GM12891 (cell line): ENCODE measurements at regions not wholly inside any gene's neighbourhood (a gene's known extent, or its start where the extent isn't known, plus 50 kb on each side); places are given as distances from the start of the nearest gene placed in this dataset.

ENCODE experiments used
- DNase-seq: peaks from one replicate; pipeline ENCODE4 v3.0.0; 2011; ENCODE audit warnings: low spot score; ENCODE audit not compliant: insufficient read length
- FAIRE-seq: peaks from 2 replicates; lab custom pipeline; 2011; peaks lifted over from hg19 to GRCh38; lab: Jason Lieb, UNC
- PAX5 ChIP-seq: IDR thresholded peaks from 2 replicates; pipeline ENCODE4 v1.6.1; 2011; ENCODE audit warnings: low read length, moderate library complexity, mild to moderate bottlenecking; ENCODE audit not compliant: insufficient read depth, severe bottlenecking
- POLR2A ChIP-seq: IDR thresholded peaks from 2 replicates; pipeline ENCODE4 v1.6.1; 2011; ENCODE audit warnings: low read depth, low read length, control low read depth
- POLR2AphosphoS5 ChIP-seq: IDR thresholded peaks from 2 replicates; pipeline ENCODE4 v1.6.1; 2011; ENCODE audit warnings: low read depth, low read length, control low read depth
- POU2F2 ChIP-seq: IDR thresholded peaks from 2 replicates; pipeline ENCODE4 v1.6.1; 2011; ENCODE audit warnings: low read depth, mild to moderate bottlenecking, control low read depth, low read length, moderate library complexity
- SPI1 ChIP-seq: IDR thresholded peaks from 2 replicates; pipeline ENCODE4 v1.6.1; 2011; ENCODE audit warnings: low read depth, low read length, control low read depth
- TAF1 ChIP-seq: IDR thresholded peaks from 2 replicates; pipeline ENCODE4 v1.6.1; 2011; ENCODE audit warnings: low read depth, low read length, control low read depth

- DNase-seq (no peak), FAIRE-seq (no peak)
- TF ChIP-seq POLR2AphosphoS5 (no peak), TAF1 (no peak)
These were observed 175.2 kb upstream of the SPATS2L start for GRCh38 chr2:200131307-200131706.

- DNase-seq (no peak), FAIRE-seq (no peak)
These were observed 171.4 kb upstream of the SPATS2L start for GRCh38 chr2:200135082-200135481.

GRCh38 chr2:200136655-200137054 lies 169.8 kb upstream of the SPATS2L start:
- TF ChIP-seq TAF1: no peak
- no peak for TF ChIP-seq POU2F2
- FAIRE-seq (no peak), DNase-seq (no peak)

More at GRCh38 chr2:200135082-200135481, 171.4 kb upstream of the SPATS2L start:
- no peak for TF ChIP-seq SPI1
- TF ChIP-seq POLR2AphosphoS5: no peak
- no peak for TF ChIP-seq POLR2A
- no peak for TF ChIP-seq TAF1
- TF ChIP-seq PAX5: no peak
- no peak for TF ChIP-seq POU2F2

GRCh38 chr2:200137271-200137670 lies 169.2 kb upstream of the SPATS2L start:
- TF ChIP-seq TAF1: no peak
- TF ChIP-seq POLR2A: no peak
- TF ChIP-seq POU2F2: no peak
- no peak for TF ChIP-seq SPI1
- TF ChIP-seq POLR2AphosphoS5: no peak
- TF ChIP-seq PAX5: no peak
- FAIRE-seq: no peak
- no peak for DNase-seq

GRCh38 chr2:200137691-200138090 lies 168.8 kb upstream of the SPATS2L start:
- no peak for TF ChIP-seq PAX5
- no peak for TF ChIP-seq SPI1
- TF ChIP-seq POLR2A: no peak
- TF ChIP-seq POU2F2: no peak
- no peak for TF ChIP-seq POLR2AphosphoS5
- no peak for TF ChIP-seq TAF1
- FAIRE-seq: no peak

GRCh38 chr2:200138391-200139124 lies 167.9 kb upstream of the SPATS2L start:
- DNase-seq (no peak), FAIRE-seq (no peak)
- no peak for TF ChIP-seq POLR2AphosphoS5

More at GRCh38 chr2:200137691-200138090, 168.8 kb upstream of the SPATS2L start:
- no peak for DNase-seq

GRCh38 chr2:200144571-200144970 lies 161.9 kb upstream of the SPATS2L start:
- no peak for FAIRE-seq
- no peak for DNase-seq
- TF ChIP-seq TAF1 (no peak), POU2F2 (no peak), POLR2AphosphoS5 (no peak), SPI1 (no peak), PAX5 (no peak), POLR2A (no peak)

GRCh38 chr2:200146501-200146900 lies 160.0 kb upstream of the SPATS2L start:
- TF ChIP-seq TAF1: no peak
- FAIRE-seq: no peak

GRCh38 chr2:200147371-200147770 lies 159.1 kb upstream of the SPATS2L start:
- TF ChIP-seq POU2F2 (no peak), SPI1 (no peak), POLR2AphosphoS5 (no peak), TAF1 (no peak), POLR2A (no peak), PAX5 (no peak)
- no peak for DNase-seq
- FAIRE-seq: no peak

More at GRCh38 chr2:200146501-200146900, 160.0 kb upstream of the SPATS2L start:
- no peak for DNase-seq

- TF ChIP-seq TAF1 (no peak), SPI1 (no peak), POU2F2 (no peak), POLR2A (no peak), POLR2AphosphoS5 (no peak), PAX5 (no peak)
- no peak for DNase-seq
- no peak for FAIRE-seq
These were observed 158.1 kb upstream of the SPATS2L start for GRCh38 chr2:200148366-200148765.

- FAIRE-seq: no peak
- TF ChIP-seq POLR2A: no peak
- TF ChIP-seq SPI1: no peak
- no peak for TF ChIP-seq TAF1
- TF ChIP-seq POU2F2: no peak
- no peak for TF ChIP-seq PAX5
- TF ChIP-seq POLR2AphosphoS5: no peak
- no peak for DNase-seq
These were observed 155.9 kb upstream of the SPATS2L start for GRCh38 chr2:200150411-200151086.
